DOHH2 (cell line): ENCODE measurements at regions not wholly inside any gene's neighbourhood (a gene's known extent, or its start where the extent isn't known, plus 50 kb on each side); places are given as distances from the start of the nearest gene placed in this dataset.

Experiments
- H3F3A ChIP-seq: fragments of 200-600 bp; sonication (generic), shearing (Covaris generic); 2 replicates; pipeline ENCODE4 v1.6.0; 2016; ENCODE audit warnings: antibody characterized with exemption, mild to moderate bottlenecking; ENCODE audit not compliant: control insufficient read depth, insufficient read depth
- H3K27ac ChIP-seq: fragments of 200-600 bp; sonication (generic); 2 replicates; pipeline ENCODE4 v1.5.1; 2014; ENCODE audit warnings: low read depth, mild to moderate bottlenecking, low read length, moderate library complexity
- H3K27me3 ChIP-seq: fragments of 200-600 bp; sonication (generic); 2 replicates; pipeline ENCODE4 v1.6.1; 2014; ENCODE audit warnings: mild to moderate bottlenecking, low read length, mixed read lengths; ENCODE audit not compliant: control insufficient read depth
- H3K36me3 ChIP-seq: fragments of 200-600 bp; sonication (generic); 2 replicates; pipeline ENCODE4 v1.6.1; 2014; ENCODE audit warnings: mild to moderate bottlenecking, low read length, moderate library complexity, mixed read lengths; ENCODE audit not compliant: control insufficient read depth
- H3K4me1 ChIP-seq: fragments of 200-600 bp; sonication (generic); 2 replicates; pipeline ENCODE4 v1.6.1; 2014; ENCODE audit warnings: mild to moderate bottlenecking, low read length, mixed read lengths; ENCODE audit not compliant: control insufficient read depth
- H3K4me2 ChIP-seq: fragments of 200-600 bp; sonication (generic); 2 replicates; pipeline ENCODE4 v1.6.0; 2014; ENCODE audit warnings: mild to moderate bottlenecking, low read length, moderate library complexity
- H3K4me3 ChIP-seq: fragments of 200-600 bp; sonication (generic); 2 replicates; pipeline ENCODE4 v1.5.1; 2014; ENCODE audit warnings: mild to moderate bottlenecking, low read length, mixed read lengths
- H3K79me2 ChIP-seq: fragments of 200-600 bp; sonication (generic); 2 replicates; pipeline ENCODE4 v1.6.1; 2014; ENCODE audit warnings: mild to moderate bottlenecking, low read length, mixed read lengths; ENCODE audit not compliant: control insufficient read depth
- H3K9me2 ChIP-seq: fragments of 200-600 bp; sonication (generic); replicated peaks from 2 replicates; pipeline ENCODE4 v1.6.1; 2014; ENCODE audit warnings: mild to moderate bottlenecking, low read length, mixed read lengths; ENCODE audit not compliant: control insufficient read depth
- H3K9me3 ChIP-seq: fragments of 200-600 bp; sonication (generic); 2 replicates; pipeline ENCODE4 v1.6.1; 2014; ENCODE audit warnings: antibody characterized with exemption, low read length, mixed read lengths; ENCODE audit not compliant: control insufficient read depth, insufficient read depth
- H4K20me1 ChIP-seq: fragments of 200-600 bp; sonication (generic); 2 replicates; pipeline ENCODE4 v1.6.0; 2014; ENCODE audit warnings: low read depth, mild to moderate bottlenecking, antibody characterized with exemption, low read length, moderate library complexity; ENCODE audit not compliant: control insufficient read depth, insufficient read depth
- EZH2phosphoT487 ChIP-seq: fragments of 200-600 bp; sonication (generic); IDR thresholded peaks from 2 replicates; pipeline ENCODE4 v1.6.1; 2017; ENCODE audit warnings: borderline replicate concordance, mild to moderate bottlenecking, antibody characterized with exemption, low read length, moderate library complexity, mixed read lengths
- TF ChIP-seq, protein P1 (sequence below): fragments of 200-600 bp; sonication (generic); IDR thresholded peaks from one replicate; pipeline ENCODE4 v1.5.1; 2014; ENCODE audit warnings: antibody characterized with exemption, mild to moderate bottlenecking, low read depth, low read length; ENCODE audit not compliant: poor library complexity, severe bottlenecking

DNA sequence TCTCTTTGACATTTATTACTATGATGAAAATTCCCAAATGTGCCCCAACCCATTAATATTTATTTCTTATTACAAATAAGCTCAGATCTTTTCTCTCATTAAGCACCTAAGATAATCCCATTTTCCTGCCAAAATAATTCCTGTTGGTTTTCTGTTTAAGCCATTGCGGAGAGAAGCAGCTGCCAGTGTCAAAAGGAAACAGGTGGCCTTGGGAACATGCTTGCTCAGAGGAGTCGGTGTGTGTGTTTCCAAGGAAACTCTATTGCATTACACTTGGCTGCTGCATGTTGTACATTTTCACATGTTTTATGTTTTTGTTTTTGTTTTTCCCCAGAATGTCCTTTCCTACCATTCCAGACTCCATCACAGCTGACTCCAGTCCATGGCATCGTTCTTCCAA lies 56.4 kb downstream of the CD24 start:
- H3K4me3 ChIP-seq: no peak overlapping the region

DNA sequence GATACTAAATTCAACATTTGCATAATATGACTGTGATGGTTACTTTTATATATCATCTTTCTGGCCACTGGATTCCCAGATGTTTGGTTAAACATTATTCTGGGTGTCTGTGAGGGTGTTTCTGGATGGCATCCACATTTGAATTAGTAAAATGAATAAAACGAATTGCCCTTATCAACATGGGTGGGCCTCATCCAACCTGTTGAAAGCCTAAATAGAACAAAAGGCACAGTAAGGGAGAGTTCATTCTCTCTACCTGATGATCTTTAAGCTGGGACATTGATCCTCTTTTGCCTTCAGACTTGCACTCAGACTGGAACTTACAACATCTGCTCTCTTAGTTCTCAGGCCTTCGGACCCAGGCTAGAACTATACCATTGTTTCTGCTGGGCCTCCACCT lies 57.6 kb downstream of the CD24 start:
- Histone ChIP-seq H3K4me2 (no peak overlapping the region), H3K27ac (no peak overlapping the region), H3K27me3 (no peaks in the 10 kb centered on the region), H3K4me3 (no peak overlapping the region), H3K79me2 (no peaks in the 10 kb centered on the region), H3K9me3 (no peaks in the 10 kb centered on the region; the same call in 1 of the 2 replicates), H3K4me1 (no peaks in the 10 kb centered on the region), H3F3A (no peaks in the 10 kb centered on the region), H4K20me1 (no peaks in the 10 kb centered on the region), H3K36me3 (no peaks in the 10 kb centered on the region), H3K9me2 (no peaks in the 10 kb centered on the region)
- TF ChIP-seq, protein P1, sequence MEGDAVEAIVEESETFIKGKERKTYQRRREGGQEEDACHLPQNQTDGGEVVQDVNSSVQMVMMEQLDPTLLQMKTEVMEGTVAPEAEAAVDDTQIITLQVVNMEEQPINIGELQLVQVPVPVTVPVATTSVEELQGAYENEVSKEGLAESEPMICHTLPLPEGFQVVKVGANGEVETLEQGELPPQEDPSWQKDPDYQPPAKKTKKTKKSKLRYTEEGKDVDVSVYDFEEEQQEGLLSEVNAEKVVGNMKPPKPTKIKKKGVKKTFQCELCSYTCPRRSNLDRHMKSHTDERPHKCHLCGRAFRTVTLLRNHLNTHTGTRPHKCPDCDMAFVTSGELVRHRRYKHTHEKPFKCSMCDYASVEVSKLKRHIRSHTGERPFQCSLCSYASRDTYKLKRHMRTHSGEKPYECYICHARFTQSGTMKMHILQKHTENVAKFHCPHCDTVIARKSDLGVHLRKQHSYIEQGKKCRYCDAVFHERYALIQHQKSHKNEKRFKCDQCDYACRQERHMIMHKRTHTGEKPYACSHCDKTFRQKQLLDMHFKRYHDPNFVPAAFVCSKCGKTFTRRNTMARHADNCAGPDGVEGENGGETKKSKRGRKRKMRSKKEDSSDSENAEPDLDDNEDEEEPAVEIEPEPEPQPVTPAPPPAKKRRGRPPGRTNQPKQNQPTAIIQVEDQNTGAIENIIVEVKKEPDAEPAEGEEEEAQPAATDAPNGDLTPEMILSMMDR: no peak
- TF ChIP-seq EZH2phosphoT487: no peak

More for the DNA sequence above, 56.4 kb downstream of the CD24 start:
- no peaks in the 10 kb centered on the region for H3F3A ChIP-seq
- H3K9me3 ChIP-seq: no peaks in the 10 kb centered on the region; the same call in 1 of the 2 replicates
- H3K9me2 ChIP-seq: no peaks in the 10 kb centered on the region
- no peak overlapping the region for H3K27ac ChIP-seq
- no peaks in the 10 kb centered on the region for H3K27me3 ChIP-seq
- H3K36me3 ChIP-seq: no peaks in the 10 kb centered on the region
- no peaks in the 10 kb centered on the region for H3K4me1 ChIP-seq
- H4K20me1 ChIP-seq: no peaks in the 10 kb centered on the region
- H3K4me2 ChIP-seq: no peak overlapping the region
- no peak for TF ChIP-seq EZH2phosphoT487
- TF ChIP-seq, protein P1: no peak
- H3K79me2 ChIP-seq: no peaks in the 10 kb centered on the region

DNA sequence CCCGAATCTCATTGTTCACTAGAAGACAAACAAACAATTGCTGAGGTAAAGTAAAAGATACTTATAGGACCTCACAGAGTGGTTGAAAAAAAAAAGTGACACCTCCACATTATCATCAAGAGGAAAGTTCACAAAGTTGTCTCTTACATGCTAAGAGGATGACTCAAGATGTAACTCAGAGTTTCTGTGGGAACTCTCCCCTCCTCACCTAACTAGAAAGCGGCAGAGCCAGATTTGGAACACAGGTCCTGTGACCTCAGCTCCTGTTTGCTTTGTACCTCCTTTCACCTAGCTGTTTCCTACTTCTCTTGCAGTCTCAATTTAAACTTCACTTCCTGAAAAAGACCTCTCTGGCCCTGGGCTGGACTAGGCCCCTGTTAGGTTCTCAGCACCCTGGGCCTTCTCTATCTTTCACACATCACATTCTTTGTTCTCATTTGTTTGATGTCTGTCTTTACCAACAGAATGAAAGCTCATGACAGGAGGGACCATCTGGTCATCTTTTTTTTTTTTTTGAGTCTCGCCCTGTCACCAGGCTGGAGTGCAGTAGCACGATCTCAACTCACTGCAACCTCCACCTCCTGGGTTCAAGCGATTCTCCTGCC lies 60.8 kb downstream of the CD24 start:
- H3K9me3 ChIP-seq: no peaks in the 10 kb centered on the region; the same call in 1 of the 2 replicates
- H3K4me1 ChIP-seq: no peaks in the 10 kb centered on the region
- no peak overlapping the region for H3K4me3 ChIP-seq
- no peaks in the 10 kb centered on the region for H3K9me2 ChIP-seq
- no peaks in the 10 kb centered on the region for H3F3A ChIP-seq
- no peaks in the 10 kb centered on the region for H3K79me2 ChIP-seq
- H3K36me3 ChIP-seq: no peaks in the 10 kb centered on the region
- H3K4me2 ChIP-seq: no peak overlapping the region
- H3K27me3 ChIP-seq: no peaks in the 10 kb centered on the region
- H3K27ac ChIP-seq: no peak overlapping the region
- TF ChIP-seq EZH2phosphoT487: no peak
- TF ChIP-seq, protein P1: no peak
- no peaks in the 10 kb centered on the region for H4K20me1 ChIP-seq
